ENCODE measurements at regions not wholly inside any gene's neighbourhood (a gene's known extent, or its start where the extent isn't known, plus 50 kb on each side); places are given as distances from the start of the nearest gene placed in this dataset.
"Not testable (repeated sequence)": the region's sequence is repeated elsewhere in the genome, so short reads cannot be mapped to it uniquely, and the experiment has no call there.

DNA sequence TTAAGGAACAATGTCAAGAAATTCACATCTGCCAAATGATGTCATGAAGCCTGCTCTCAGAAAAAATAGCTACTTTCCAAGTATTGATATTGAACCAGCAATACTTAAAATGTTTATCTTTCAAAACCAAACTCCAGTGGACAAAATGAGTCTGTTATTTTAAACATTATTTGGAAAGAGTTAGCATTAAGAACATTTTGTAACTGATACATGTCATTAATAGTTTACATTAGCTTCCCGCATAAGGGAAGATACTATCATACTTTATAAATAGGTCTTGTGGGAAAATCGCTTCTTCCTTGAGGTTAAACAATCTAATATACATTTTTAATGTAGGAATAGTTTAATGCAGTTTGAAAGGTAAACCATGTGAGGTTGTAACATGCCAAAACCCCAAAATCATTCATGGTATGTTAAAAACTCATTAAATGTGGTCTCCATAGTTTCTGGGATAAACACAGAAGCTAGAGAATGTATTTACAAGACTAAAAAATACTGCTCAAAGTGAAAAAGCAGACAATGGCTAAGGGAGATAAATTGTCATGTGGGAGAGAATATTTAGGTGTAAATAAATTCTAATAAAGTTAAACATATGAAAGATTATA is 73.4 kb upstream of the ATP2B1 start:
- DNase-seq: no peak

- no peak for DNase-seq
Observed at GRCh38 chr12:89781156-89781555, 72.5 kb upstream of the ATP2B1 start.

- DNase-seq: no peak
Observed at GRCh38 chr12:89779090-89779489, 70.5 kb upstream of the ATP2B1 start.

DNA sequence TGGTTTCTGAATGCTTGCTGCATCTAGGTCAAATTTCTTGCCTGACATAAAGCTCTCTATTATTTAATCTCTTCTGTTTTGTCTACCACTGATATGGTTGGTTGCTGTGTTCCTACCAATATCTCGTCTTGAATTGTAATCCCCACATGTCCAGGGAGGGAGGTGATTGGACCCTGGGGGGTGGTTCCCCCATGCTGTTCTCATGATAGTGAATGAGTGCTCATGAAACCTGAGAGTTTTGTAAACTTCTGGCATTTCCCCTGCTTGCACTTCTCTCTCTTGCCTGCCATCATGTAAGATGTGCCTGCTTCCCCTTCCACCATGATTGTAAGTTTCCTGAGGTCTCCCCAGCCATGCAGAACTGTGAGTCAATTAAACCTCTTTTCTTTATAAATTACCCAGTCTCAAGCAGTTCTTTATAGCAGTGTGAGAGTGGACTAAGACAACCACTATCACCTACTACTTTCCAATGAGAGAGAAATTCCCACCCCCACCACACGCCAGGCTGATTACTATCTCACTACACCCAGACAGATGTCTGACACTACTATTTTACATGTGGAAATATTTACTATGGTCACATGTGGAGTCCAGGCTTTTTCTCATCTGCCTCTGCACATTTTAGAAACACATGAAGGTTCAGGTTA is 69.2 kb upstream of the ATP2B1 start:
- no peak for DNase-seq

DNA sequence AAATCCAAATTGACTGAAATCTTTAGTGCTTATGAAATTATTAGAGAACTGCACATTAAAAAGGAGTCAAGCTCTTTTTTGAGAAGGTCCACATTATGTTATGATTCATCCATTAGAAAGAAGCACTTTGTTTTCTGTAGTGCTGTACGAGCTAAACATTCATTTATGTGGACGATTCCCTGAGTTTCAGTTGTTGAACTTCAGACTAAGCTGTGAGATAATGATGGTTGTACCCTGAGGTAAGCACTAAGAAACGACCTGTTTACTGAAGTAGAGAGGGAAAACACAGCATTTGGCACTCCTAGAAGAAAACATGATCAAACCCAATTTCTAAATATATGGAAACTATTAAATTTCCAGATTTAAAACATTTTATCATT is 67.3 kb upstream of the ATP2B1 start:
- no peak for DNase-seq

DNA sequence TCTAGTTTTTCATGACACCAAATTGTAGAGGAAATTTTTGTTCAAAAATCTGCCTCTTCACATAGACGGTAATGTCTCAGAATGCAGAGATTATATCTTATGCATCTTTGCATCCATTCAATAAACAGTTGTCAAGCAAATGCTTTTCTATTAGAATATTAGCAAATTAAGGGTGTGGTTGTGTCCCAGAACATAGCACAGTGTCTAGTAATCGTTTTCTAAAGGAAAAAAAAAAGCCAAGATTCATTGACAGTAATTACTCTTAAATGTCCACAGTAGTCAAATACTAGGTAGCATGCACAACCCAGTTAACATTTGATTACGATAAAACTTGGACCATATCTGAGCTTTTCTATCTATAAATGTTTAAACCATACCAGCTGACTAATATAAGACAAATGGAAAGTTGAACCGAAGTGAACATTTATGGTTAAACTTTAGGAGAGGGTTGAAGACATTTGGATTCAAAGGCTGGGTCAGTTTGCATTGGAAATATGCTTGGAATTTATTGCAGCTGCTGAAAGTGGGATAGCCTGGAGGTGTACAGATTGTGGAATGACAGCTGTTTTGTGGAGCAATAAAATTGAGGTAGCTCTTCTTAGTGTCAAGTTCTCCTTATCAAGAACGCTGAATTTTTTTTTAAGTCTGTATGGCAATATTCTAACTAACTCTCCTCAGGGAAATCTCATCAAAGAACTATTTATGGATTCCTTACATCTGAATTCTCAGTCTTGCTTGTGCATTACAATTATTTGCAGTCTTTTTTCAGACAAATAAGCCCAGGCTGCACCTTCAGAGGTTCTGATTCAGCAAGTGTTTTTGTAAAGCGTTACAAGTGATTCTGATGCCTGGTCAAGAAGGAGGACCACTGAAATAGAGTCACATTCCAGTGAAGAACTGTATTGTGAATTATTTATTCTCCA is 66.7 kb upstream of the ATP2B1 start:
- no peak for DNase-seq

- DNase-seq: no peak
Observed at GRCh38 chr12:89774645-89775044, 66.0 kb upstream of the ATP2B1 start.

DNA sequence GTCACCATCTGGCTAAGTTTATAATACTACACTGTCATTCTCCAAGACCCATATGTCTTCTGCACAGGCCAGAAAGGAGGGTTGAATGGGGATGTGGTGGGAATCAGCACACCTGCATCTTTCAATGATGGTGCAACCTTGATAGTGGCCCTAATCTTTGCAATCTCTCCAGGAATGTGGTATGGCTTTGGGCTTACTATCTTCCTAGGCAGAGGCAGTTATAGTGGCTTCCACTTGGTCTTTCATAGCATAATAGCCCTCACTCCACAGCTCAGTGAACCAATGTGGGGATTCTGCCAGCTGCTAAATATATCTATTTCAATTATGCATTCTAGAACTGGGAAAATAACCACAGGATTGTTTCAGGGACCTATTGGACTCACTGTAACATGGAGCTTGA is 61.8 kb upstream of the ATP2B1 start:
- DNase-seq: no peak

- DNase-seq: no peak
Observed at GRCh38 chr12:89769483-89769818, 60.8 kb upstream of the ATP2B1 start.

- peak; percentile 89 for DNase-seq
Observed at GRCh38 chr12:89768586-89769482, 60.2 kb upstream of the ATP2B1 start.

DNA sequence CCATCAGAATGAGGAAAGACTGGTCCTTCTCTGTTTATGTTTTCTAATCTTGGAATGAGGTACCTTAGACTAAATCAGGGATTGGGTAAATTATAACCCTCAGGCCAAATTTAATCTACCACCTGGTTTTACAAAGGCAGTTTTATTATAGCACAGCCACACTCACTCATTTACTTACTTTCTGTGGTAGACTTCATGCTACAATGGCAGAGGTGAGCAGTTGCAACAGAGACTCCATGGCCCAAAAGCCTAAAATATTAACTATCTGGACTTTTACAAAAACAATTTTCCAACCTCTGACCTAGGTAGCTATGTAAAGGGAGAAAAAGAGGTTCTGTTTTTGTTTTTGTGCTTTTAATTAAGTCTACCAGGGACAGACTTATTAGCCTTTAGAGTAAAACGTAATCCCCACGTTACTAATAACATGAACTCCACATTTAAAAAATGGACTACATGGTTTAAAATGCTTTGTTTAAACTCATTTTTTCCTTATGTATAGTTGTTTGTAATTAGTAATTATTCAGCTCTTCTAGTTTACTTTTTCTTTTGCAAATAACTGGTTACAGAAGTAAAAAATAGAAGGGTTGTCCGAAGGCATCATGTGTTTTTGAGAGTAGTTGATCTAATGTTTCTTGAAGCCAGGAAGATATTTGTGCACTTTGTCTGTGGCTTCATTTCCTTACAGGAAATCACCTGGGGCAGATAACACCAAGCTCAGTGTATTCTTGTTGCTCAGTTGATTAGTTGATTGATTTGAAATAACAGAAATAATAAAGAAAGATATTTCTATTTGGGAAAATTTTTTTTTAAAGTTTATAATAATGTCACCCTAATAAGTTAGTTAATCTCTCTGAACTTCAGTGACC is 57.6 kb upstream of the ATP2B1 start:
- DNase-seq: no peak

DNA sequence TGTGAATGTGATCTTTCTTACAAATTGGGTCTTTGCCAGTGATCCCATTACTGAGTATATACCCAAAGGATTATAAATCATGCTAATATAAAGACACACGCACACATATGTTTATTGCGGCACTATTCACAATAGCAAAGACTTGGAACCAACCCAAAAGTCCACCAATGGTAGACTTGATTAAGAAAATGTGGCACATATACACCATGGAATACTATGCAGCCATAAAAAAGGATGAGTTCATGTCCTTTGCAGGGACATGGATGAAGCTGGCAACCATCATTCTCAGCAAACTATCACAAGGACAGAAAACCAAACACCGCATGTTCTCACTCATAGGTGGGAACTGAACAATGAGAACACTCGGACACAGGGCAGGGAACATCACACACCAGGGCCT is 55.5 kb upstream of the ATP2B1 start:
- DNase-seq: not testable (repeated sequence)

DNA sequence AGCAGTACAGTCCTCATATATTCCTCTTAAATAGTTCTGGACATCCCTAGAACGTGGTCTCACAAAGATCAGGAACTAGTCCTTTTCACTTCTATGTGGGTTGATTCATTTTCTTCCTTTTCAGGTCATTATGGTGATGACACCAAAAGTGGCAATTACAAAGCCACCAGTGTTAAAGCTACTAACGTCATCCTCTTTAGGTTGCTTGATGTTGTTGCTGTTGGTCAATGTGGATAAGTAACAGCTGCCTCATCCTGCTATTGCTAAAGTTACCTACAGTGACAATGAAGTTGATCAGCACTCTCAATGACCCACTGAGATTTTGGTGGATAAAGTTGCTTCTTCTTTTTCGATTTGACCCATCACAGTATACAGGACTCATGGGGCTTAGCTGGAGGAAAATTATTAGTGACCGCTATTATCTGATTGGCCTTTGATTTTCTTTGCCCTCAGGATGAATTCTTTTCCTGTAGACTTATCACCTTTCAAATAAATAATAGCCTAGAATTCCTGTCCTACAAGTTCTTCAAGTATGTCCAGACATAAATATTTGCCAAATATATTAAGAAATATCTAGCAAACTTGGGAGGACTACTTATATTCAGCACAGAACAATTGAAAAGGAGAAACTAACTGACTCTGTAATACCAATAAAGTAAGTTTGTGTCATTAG is 54.0 kb upstream of the ATP2B1 start:
- DNase-seq: no peak

DNA sequence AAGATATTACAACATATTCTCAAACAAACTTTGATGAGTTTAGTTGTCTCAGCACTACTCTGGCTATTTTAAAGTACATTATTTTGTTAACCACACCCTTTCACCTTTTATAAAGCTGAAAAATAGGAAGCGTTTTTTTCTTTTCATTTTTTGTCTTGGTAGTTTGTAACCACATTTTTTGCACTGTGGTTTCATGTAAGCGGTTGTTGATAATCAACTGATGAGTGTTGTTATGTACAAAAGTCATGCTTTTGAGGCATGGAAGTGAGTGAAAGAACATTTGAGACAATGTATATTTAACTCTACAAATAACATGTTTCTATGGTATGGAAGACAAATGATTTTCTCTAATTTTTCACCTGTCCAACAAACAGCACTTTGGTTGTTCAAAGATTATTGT is 52.1 kb upstream of the ATP2B1 start:
- no peak for DNase-seq

All from SIG-M5 (cell line).